ENCODE measurements at regions not wholly inside any gene's neighbourhood (a gene's known extent, or its start where the extent isn't known, plus 50 kb on each side); places are given as distances from the start of the nearest gene placed in this dataset.

- TF ChIP-seq CTCF (IDR thresholded peaks at IDR 0.05): no peak
- Mint-ChIP-seq H3K27me3 (no peaks in the 10 kb centered on the region), H3K27ac (no peak overlapping the region), H3K4me1 (no peaks in the 10 kb centered on the region), H3K4me3 (no peak overlapping the region), H3K36me3 (ENCODE audit: low read depth) (no peaks in the 10 kb centered on the region), H3K9me3 (no peaks in the 10 kb centered on the region)
- CTCF ChIA-PET: no interaction called here
- DNase-seq (no peak), ATAC-seq (ENCODE audit: low read depth) (no peak)
- intact Hi-C loops (cut with micrococcal nuclease): no loop called here
- POLR2A ChIA-PET: no interaction called here
Measured at GRCh38 chr9:78567693-78568092, 270.8 kb downstream of the PSAT1 start.

GRCh38 chr9:78568774-78569173 lies 271.8 kb downstream of the PSAT1 start:
- H3K4me3 Mint-ChIP-seq: no peak overlapping the region
- no peaks in the 10 kb centered on the region for H3K9me3 Mint-ChIP-seq
- H3K27me3 Mint-ChIP-seq: no peaks in the 10 kb centered on the region
- no peaks in the 10 kb centered on the region for H3K36me3 Mint-ChIP-seq (ENCODE audit: low read depth)
- ChIA-PET CTCF (no interaction called here), POLR2A (no interaction called here)
- no peak for TF ChIP-seq CTCF (IDR thresholded peaks at IDR 0.05)
- H3K27ac Mint-ChIP-seq: no peak overlapping the region
- intact Hi-C loops (cut with micrococcal nuclease): no loop called here
- DNase-seq (no peak), ATAC-seq (ENCODE audit: low read depth) (no peak)
- no peaks in the 10 kb centered on the region for H3K4me1 Mint-ChIP-seq

GRCh38 chr9:78572266-78572665 lies 275.3 kb downstream of the PSAT1 start:
- CTCF ChIA-PET: no interaction called here

GRCh38 chr9:78573205-78573604 lies 276.3 kb downstream of the PSAT1 start:
- H3K9me3 Mint-ChIP-seq: no peaks in the 10 kb centered on the region
- H3K36me3 Mint-ChIP-seq (ENCODE audit: low read depth): no peaks in the 10 kb centered on the region
- no peak overlapping the region for H3K27ac Mint-ChIP-seq
- intact Hi-C loops (cut with micrococcal nuclease): no loop called here
- H3K27me3 Mint-ChIP-seq: no peaks in the 10 kb centered on the region
- no peaks in the 10 kb centered on the region for H3K4me1 Mint-ChIP-seq
- H3K4me3 Mint-ChIP-seq: no peak overlapping the region
- no peak for ATAC-seq (ENCODE audit: low read depth)
- ChIA-PET POLR2A (no interaction called here), CTCF (no interaction called here)
- no peak for TF ChIP-seq CTCF (IDR thresholded peaks at IDR 0.05)
- no peak for DNase-seq

More at GRCh38 chr9:78572266-78572665, 275.3 kb downstream of the PSAT1 start:
- H3K4me1 Mint-ChIP-seq: no peaks in the 10 kb centered on the region
- POLR2A ChIA-PET: no interaction called here
- TF ChIP-seq CTCF (IDR thresholded peaks at IDR 0.05): no peak
- no peaks in the 10 kb centered on the region for H3K36me3 Mint-ChIP-seq (ENCODE audit: low read depth)
- H3K27me3 Mint-ChIP-seq: no peaks in the 10 kb centered on the region
- intact Hi-C loops (cut with micrococcal nuclease): no loop called here
- H3K27ac Mint-ChIP-seq: no peak overlapping the region
- no peaks in the 10 kb centered on the region for H3K9me3 Mint-ChIP-seq
- DNase-seq: no peak
- ATAC-seq (ENCODE audit: low read depth): no peak
- H3K4me3 Mint-ChIP-seq: no peak overlapping the region

- ChIA-PET CTCF (no interaction called here), POLR2A (no interaction called here)
- H3K36me3 Mint-ChIP-seq (ENCODE audit: low read depth): no peaks in the 10 kb centered on the region
- no peaks in the 10 kb centered on the region for H3K9me3 Mint-ChIP-seq
- no peak for ATAC-seq (ENCODE audit: low read depth)
- no peaks in the 10 kb centered on the region for H3K4me1 Mint-ChIP-seq
- TF ChIP-seq CTCF (IDR thresholded peaks at IDR 0.05): no peak
- no peak overlapping the region for H3K4me3 Mint-ChIP-seq
- intact Hi-C loops (cut with micrococcal nuclease): no loop called here
- H3K27me3 Mint-ChIP-seq: no peaks in the 10 kb centered on the region
- no peak for DNase-seq
- no peak overlapping the region for H3K27ac Mint-ChIP-seq
Measured at GRCh38 chr9:78573669-78574068, 276.7 kb downstream of the PSAT1 start.
